ENCODE measurements at regions not wholly inside any gene's neighbourhood (a gene's known extent, or its start where the extent isn't known, plus 50 kb on each side); places are given as distances from the start of the nearest gene placed in this dataset.

DNA sequence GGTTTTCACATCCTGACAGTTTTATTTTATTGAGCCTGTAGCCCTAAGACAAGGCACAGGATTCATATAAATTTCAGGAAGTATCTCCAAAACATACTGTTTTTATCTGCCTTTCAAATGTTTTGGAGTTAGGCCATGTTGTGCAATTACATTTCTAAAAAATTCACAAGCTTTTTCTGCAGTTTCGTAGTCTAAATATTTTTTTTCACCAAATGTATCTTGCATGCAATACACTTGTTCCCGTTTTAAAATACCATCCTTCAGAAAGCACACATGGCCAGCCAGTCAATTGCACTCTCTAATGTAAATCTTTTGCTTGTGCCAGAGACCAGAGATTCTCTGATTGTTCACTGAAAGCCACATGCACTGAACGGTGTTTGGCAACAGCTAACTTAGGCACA lies 161.5 kb upstream of the PRKCQ start:
- intact Hi-C loops (cut with DNase I; ENCODE audit: low total_unique reads): no loop called here
- Histone ChIP-seq H3K4me3 (no peak overlapping the region), H3K27me3 (peaks cover 6% of the 10 kb centered on the region), H3K36me3 (no peaks in the 10 kb centered on the region), H3K4me1 (peaks cover 4 to 11% (median 5%) of the 10 kb centered on the region in 4 donors), H3K27ac (no peak overlapping the region), H3K9me3 (no peaks in the 10 kb centered on the region)
- in situ Hi-C loops (cut with MboI; ENCODE audit: low pct_ligation_motif_present in 1 of 4, low pct_unique_long_range_greater_than_20kb in 1 of 4, low sequenced_read_pairs in 3 of 4): no loop called here
- DNase-seq: no peak
- WGBS, 2 donors (ENCODE audit: low coverage in 1 of 2): 29 to 32% methylated on average over 3 of the region's 3 CpGs
- TF ChIP-seq POLR2A (IDR thresholded peaks at IDR 0.05) (no peak), POLR2AphosphoS5 (IDR thresholded peaks at IDR 0.05) (no peak), EP300 (IDR thresholded peaks at IDR 0.05; ENCODE audit: low read depth) (no peak)
- TF ChIP-seq, protein P1, sequence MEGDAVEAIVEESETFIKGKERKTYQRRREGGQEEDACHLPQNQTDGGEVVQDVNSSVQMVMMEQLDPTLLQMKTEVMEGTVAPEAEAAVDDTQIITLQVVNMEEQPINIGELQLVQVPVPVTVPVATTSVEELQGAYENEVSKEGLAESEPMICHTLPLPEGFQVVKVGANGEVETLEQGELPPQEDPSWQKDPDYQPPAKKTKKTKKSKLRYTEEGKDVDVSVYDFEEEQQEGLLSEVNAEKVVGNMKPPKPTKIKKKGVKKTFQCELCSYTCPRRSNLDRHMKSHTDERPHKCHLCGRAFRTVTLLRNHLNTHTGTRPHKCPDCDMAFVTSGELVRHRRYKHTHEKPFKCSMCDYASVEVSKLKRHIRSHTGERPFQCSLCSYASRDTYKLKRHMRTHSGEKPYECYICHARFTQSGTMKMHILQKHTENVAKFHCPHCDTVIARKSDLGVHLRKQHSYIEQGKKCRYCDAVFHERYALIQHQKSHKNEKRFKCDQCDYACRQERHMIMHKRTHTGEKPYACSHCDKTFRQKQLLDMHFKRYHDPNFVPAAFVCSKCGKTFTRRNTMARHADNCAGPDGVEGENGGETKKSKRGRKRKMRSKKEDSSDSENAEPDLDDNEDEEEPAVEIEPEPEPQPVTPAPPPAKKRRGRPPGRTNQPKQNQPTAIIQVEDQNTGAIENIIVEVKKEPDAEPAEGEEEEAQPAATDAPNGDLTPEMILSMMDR (IDR thresholded peaks at IDR 0.05): no peak

DNA sequence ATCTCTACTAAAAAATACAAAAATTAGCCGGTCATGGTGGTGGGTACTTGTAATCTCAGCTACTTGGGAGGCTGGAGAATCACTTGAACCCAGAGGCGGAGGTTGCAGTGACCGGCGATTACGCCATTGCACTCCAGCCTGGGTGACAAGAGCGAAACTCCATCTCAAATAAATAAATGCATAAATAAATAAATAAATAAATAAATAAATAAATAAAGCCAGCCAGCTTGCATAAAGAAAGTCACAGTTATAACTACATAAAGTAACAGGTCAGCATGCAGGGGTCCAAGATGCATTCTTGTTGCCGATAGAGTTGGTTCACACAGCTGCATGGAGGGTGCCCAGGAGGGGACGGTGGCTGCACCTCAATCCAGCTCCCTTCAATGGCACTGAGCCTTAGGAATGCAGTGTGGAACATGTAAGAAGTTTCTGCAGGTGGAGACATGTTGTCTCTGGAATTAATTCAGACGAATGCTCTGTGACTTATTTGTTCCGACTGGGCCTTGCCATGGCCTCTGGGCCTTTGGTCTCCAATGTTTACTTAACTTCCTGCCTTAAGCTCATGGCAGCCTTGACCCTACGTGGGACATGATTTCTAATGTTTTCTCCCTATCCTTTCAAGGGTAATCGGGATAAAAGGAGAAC lies 159.6 kb upstream of the PRKCQ start:
- TF ChIP-seq EP300 (IDR thresholded peaks at IDR 0.05; ENCODE audit: low read depth) (no peak), POLR2A (IDR thresholded peaks at IDR 0.05) (no peak), POLR2AphosphoS5 (IDR thresholded peaks at IDR 0.05) (no peak)
- TF ChIP-seq, protein P1 (IDR thresholded peaks at IDR 0.05): no peak
- DNase-seq: no peak
- WGBS, 2 donors (ENCODE audit: low coverage in 1 of 2): 81 to 90% methylated on average over 7 to 12 of the region's 12 CpGs

DNA sequence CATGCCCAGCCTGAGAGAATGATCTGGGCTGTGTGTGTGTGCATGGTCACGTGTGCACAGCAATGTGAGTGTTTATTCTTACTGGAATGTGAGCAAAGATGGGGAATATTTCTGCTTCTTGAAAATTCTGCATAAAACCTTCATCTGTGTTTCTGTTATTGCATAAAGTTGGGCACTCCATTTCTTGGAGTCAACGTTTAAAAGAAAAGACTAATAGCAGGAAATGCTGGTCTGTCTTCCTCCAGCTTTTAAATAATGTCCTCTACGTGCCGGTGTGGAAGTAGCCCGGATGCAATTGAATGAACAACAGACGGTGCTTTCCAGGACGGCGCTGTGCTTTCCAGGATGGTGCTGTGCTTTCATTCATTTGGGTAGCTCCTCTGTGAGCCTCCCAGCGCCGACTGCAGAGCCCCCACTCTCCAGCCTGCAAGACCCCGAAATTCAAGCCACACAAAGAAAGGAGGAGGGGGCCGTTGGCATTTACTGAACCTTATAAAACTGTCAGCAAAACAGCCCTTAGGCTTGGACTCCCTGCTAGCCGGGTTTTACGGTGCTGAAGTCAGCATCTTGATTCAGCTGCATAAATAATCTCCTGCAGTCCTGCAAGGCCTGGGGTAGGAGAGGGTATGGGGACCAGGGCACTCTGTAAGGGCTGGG lies 158.2 kb upstream of the PRKCQ start:
- Histone ChIP-seq H3K9me3 (no peaks in the 10 kb centered on the region), H3K4me1 (peaks cover 4 to 11% (median 5%) of the 10 kb centered on the region in 4 donors), H3K27ac (no peak overlapping the region), H3K27me3 (peaks cover 9% of the 10 kb centered on the region), H3K4me3 (no peak overlapping the region), H3K36me3 (no peaks in the 10 kb centered on the region)
- intact Hi-C loops (cut with DNase I; ENCODE audit: low total_unique reads) (no loop called here), in situ Hi-C loops (cut with MboI; ENCODE audit: low pct_ligation_motif_present in 1 of 4, low pct_unique_long_range_greater_than_20kb in 1 of 4, low sequenced_read_pairs in 3 of 4) (no loop called here)
- TF ChIP-seq POLR2A (IDR thresholded peaks at IDR 0.05): no peak
- no peak for TF ChIP-seq POLR2AphosphoS5 (IDR thresholded peaks at IDR 0.05)
- TF ChIP-seq, protein P1 (IDR thresholded peaks at IDR 0.05): no peak
- no peak for TF ChIP-seq EP300 (IDR thresholded peaks at IDR 0.05; ENCODE audit: low read depth)
- DNase-seq: no peak
- 6 to 15% methylated on average over 4 to 14 of the region's 14 CpGs for WGBS, 2 donors (ENCODE audit: low coverage in 1 of 2)

More for the DNA sequence above, 159.6 kb upstream of the PRKCQ start:
- intact Hi-C loops (cut with DNase I; ENCODE audit: low total_unique reads) (no loop called here), in situ Hi-C loops (cut with MboI; ENCODE audit: low pct_ligation_motif_present in 1 of 4, low pct_unique_long_range_greater_than_20kb in 1 of 4, low sequenced_read_pairs in 3 of 4) (no loop called here)
- H3K36me3 ChIP-seq: no peaks in the 10 kb centered on the region
- H3K27ac ChIP-seq: no peak overlapping the region
- peaks cover 6% of the 10 kb centered on the region for H3K27me3 ChIP-seq
- H3K4me1 ChIP-seq: peaks cover 4 to 11% (median 5%) of the 10 kb centered on the region in 4 donors
- H3K9me3 ChIP-seq: no peaks in the 10 kb centered on the region
- H3K4me3 ChIP-seq: no peak overlapping the region

DNA sequence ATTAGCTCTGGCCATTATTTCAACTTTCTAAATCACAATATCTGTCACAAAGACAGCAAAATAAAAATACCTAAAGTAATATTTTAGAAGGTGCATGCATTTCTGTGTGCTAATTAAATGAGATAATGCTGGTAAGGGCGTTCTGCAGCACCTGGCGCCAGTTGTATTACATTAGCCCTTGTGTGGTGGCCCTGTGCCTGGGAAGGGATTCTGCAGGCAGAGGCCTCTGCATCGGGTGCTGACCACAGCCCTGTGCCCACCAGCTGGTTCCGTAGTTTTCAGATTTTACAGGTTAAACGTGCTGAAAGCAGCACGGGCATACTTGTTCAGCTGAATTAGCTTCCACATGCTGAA lies 157.7 kb upstream of the PRKCQ start:
- 58% methylated on average over 6 of the region's 6 CpGs; no CpG with 5 or more reads in 1 of the 2 donors for whole genome bisulfite sequencing, 2 donors (ENCODE audit: low coverage in 1 of 2)
- in situ Hi-C loops (cut with MboI; ENCODE audit: low pct_ligation_motif_present in 1 of 4, low pct_unique_long_range_greater_than_20kb in 1 of 4, low sequenced_read_pairs in 3 of 4) (no loop called here), intact Hi-C loops (cut with DNase I; ENCODE audit: low total_unique reads) (no loop called here)
- no peak overlapping the region for H3K4me3 ChIP-seq
- H3K27ac ChIP-seq: no peak overlapping the region
- H3K36me3 ChIP-seq: no peaks in the 10 kb centered on the region
- TF ChIP-seq EP300 (IDR thresholded peaks at IDR 0.05; ENCODE audit: low read depth): no peak
- DNase-seq: no peak
- H3K9me3 ChIP-seq: no peaks in the 10 kb centered on the region
- H3K27me3 ChIP-seq: peaks cover 9% of the 10 kb centered on the region
- H3K4me1 ChIP-seq: peaks cover 4 to 11% (median 5%) of the 10 kb centered on the region in 4 donors

Data from transverse colon (tissue), 4 donors.